Mucosa of gallbladder (tissue), 1 donor: ENCODE measurements at regions not wholly inside any gene's neighbourhood (a gene's known extent, or its start where the extent isn't known, plus 50 kb on each side); places are given as distances from the start of the nearest gene placed in this dataset.

Source experiments
- DNase-seq: peaks from one replicate; pipeline ENCODE4 v3.0.0-alpha.2; 2020; ENCODE audit warnings: low spot score
- donor health status: DM: no; HTN: no; CAD: no.

GRCh38 chr3:144626835-144627234 is 655.2 kb downstream of the DIPK2A start:
- no peak for DNase-seq

DNA sequence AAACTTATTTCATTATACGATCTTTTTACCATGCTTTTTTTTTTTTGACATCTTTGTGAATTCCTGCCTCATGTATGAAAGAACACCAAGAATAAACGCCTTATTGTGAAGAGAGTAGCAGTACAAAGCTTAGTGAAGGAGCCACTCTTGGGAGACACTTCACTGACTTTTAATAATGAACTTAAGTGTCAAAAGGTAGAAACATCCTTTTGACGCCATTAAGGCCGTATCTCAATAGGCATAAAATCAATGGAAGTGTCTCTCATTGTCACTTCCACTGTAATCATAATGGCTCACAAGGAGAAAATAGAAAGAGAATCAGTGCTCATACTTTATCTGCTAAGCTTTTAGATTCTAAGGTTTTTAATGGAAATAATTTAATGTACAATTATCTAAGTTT is 657.8 kb downstream of the DIPK2A start:
- DNase-seq = no peak

DNA sequence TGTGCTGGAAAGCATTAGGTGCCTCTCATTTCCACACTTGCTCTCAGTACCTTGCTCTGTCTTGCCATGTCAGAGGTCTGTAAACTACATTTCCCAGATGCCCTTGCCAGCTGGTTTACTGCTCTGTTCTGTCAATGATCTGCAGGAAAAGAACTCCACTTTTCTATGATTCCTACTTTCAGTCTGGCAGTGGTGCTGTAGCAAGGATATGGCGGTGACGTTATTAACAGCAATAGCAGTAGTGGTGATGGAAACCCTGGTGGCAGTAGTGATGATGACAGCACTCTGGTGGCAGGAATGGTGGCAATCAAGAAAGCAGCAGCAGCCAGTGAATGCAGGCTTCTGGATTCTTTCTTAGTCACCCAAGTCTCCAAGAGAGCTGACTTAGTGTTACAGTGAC is 665.2 kb downstream of the DIPK2A start:
- no peak for DNase-seq

DNA sequence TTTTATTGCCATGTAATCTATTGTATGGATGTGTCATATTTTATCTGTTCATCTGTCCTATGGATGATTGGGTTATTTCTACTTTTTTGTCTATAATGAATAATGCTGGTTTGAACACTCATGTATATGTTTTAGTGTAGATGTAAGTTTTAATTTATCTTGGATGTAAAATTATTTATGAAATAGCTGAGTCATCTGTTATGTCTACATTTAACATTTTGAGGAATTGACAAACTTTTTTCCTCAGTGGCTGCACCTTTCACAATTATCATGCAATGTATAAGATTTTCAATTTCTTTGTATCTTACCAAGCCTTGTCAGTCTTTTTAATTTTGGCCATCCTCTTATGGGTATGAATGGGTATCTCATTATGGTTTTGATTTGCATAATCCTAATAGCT is 666.4 kb downstream of the DIPK2A start:
- DNase-seq = no peak

GRCh38 chr3:144643771-144644198 is 672.2 kb downstream of the DIPK2A start:
- no peak for DNase-seq

DNA sequence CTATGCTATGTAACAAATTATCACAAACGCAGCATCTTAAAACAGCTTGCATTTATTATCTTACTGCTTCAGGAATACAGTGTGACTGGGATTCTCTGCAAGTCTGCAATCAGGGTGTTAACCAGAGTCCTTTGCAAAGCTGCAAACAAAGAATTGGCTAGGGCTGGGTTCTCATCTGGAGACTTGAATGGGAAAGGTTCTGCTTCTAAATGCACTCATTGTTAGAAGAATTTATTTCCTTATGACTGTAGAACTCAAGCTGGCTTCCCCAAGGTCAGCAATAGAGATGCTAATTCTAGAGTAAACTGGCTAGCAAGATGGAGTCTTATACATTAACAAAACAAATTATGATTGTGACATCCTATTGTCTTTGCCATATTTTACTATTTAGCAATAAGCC is 673.7 kb downstream of the DIPK2A start:
- DNase-seq = no peak

GRCh38 chr3:144650380-144650779 is 678.8 kb downstream of the DIPK2A start:
- no peak for DNase-seq

DNA sequence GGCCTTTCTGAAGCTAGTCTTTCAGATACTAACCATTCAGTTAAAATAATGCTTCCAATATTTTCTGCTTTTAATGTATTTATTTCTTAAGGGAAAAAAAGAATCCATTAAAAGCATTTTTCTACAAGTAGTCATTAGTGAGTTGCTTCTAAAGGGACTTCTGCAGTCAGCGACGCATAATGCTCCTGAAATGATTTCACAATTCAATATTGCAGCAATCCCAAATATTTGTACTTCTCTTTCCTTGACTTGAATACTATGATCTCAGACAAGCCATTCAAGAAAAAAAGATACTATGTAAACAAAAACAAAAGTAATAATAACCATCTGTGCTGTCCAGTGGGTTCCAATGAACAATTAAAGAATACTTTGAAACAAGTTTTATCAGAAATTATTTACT is 681.0 kb downstream of the DIPK2A start:
- no peak for DNase-seq

DNA sequence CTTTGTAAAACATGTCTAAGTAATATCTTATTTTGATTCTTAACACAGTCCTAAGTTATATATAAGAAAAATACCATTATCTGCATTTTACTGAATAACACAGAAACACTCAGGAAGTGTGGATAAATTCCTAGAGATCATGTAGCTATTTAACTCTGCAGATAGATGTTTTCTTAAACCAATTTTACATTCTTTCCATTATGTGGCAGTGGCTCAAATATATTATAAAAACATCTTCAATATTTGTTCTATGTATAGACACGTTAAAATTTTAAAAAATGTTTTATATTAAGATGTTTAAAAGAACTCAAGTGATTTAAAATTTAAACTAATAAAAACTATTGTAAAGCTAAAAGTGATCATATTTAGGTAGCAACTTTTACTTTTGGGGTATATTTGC is 683.8 kb downstream of the DIPK2A start:
- DNase-seq = no peak

GRCh38 chr3:144660186-144660585 is 688.6 kb downstream of the DIPK2A start:
- DNase-seq = no peak

DNA sequence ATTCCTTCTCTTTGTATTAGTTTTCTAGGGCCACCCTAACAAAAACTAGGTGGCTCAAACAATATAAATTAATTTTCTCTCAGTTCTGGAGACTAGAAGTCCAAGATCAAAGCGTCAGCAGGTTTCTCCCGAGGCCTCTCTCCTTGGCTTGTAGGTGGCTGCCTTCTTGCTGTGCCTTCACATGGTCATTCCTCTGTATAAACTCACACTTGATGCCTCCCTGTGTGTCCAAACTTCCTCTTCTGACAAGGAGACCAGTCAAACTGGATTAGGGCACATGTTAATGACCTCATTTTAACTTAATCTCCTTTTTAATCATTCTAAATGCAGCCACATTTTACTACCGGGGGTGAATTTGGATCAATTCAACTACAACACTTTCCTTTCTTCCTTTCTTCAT is 691.1 kb downstream of the DIPK2A start:
- DNase-seq = no peak

GRCh38 chr3:144663456-144664436 is 692.1 kb downstream of the DIPK2A start:
- DNase-seq = no peak

DNA sequence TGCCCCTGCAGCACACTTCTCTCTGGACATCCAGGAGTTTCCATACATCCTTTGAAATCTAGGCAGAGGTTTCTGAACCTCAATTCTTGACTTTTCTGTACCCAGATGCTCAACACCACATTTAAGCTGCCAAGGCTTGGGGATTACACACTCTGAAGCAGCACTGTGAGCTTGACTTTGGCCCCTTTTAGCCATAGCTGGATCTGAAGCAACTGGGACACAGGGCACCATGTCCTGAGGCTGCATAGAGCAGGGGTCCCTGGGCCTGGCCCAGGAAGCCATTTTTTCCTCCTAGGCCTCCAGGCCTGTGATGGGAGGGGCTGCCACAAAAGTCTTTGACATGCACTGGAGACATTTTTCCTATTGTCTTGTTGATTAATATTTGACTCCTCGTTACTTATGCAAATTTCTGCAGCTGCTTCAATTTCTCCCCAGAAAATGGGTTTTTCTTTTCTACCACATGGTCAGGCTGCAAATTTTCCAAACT is 694.0 kb downstream of the DIPK2A start:
- DNase-seq = no peak

GRCh38 chr3:144670571-144670970 is 698.9 kb downstream of the DIPK2A start:
- DNase-seq = no peak

DNA sequence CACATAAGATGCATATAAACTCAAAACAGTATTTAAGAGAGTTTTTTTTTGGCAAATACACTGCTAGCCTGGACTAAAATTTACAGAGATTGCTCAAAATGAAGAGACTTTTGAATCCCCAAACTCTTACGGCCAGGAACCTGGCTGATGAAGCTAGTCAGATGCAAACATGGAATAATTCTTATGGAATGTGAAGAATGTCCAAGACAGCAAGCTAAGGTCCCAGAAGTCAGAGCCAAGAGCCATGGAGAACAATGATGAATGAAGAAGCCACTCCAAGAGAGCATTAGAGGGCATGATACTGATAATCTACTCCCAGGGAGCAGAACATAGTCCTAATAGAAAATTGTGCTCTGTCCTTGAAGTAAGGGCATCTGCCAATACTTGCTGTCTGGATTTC is 705.5 kb downstream of the DIPK2A start:
- no peak for DNase-seq

DNA sequence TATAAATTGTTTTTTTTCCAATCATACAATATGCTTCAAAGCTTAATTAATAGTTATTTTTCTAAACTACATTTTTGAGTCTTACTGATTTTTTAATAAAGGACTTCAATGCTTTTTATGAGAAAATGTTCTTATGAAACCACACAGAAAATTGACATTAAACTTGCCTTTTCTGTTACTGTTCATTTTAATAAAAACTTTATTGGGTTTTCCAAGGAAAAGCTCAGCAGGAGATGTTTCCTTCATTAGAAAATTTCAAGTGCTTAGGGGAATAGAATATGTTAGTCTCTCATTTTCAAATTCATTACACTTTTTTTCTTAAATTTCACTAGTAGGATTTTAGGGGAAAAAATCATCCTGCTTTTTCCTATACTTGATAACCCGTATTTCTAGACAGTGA is 711.4 kb downstream of the DIPK2A start:
- no peak for DNase-seq

- DNase-seq = no peak
Measured at GRCh38 chr3:144687862-144688261, 716.2 kb downstream of the DIPK2A start.

- no peak for DNase-seq
Measured at GRCh38 chr3:144692488-144692887, 720.9 kb downstream of the DIPK2A start.

DNA sequence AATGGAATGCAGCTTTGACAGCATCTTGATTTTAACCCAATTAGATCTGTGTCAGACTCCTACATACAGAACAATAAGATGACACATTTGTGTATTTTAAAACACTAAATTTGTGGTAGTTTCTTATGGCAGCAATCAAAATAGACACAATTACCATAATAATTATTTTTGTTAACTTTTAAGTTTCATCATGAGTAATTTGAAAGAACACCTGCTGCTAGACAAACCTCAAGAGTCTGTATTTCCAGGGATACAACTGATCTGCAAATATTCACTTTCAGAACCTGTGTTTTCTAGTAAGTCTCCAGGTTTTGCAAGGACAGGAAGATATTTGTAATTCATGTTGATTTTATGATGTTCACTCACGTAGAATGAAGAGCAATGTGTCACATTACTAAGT is 736.8 kb downstream of the DIPK2A start:
- DNase-seq = no peak

DNA sequence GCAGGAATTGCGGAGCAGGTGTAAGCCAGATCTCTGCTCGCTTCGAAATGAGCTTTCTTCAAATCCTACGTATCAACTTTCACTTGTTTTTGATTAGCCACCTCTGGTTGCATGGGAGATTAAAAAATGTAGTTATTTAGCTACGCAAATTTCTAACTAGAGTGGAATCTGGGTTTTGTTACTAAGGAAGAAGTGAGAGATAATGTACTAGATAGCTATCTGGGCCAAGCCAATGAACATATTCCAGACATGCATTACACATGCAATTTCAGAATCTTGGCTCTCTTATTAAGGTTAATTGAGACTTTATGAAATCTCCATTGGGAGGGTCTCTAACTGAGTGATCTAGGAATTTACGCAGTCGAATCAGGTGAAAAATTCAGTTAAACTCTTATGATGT is 765.7 kb downstream of the DIPK2A start:
- no peak for DNase-seq

- no peak for DNase-seq
Measured at GRCh38 chr3:144743225-144743668, 771.6 kb downstream of the DIPK2A start.

DNA sequence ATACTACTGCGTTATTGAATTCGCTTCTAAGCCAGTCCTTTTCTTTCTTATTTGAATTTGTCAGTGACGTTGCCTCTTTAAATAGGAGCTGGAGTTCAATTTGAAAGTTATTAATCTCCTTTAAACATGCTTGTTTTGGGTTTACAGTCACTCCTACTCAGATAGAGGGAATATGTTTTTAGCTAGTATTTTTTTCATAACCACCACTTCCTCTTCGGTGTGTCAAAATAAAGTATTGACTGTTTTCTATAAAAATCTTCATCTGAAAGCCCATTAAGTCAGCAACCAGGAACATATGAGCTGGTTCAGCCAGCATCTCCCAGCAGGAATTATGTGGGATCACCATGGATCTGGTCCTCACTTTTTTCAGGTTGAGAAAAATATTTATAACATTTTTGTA is 772.9 kb downstream of the DIPK2A start:
- DNase-seq = no peak

DNA sequence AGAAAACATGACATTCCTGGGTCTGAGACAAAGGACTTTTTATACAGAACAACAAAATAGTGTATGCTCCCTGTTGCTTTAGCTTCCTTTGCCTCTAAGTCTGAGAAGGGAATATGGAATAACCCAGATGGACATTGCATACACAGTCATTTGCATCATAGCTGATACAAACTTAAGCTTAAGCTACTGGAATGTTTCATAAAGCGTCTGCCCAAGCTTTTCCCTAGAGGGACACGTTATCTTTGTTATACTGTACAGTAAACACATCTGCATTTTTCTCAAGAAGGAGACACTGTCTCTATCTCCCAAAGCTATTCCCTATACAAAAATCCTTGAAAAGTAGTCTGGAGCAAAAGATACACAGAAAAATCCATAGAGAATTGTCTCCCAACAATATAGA is 775.0 kb downstream of the DIPK2A start:
- DNase-seq = no peak
